ENCODE measurements at regions not wholly inside any gene's neighbourhood (a gene's known extent, or its start where the extent isn't known, plus 50 kb on each side); places are given as distances from the start of the nearest gene placed in this dataset.

GRCh38 chr15:38904298-38904697, 339.7 kb upstream of the RASGRP1 start:
- no peak for TF ChIP-seq EZH2phosphoT487 (IDR thresholded peaks at IDR 0.05; ENCODE audit: low read length)
- no peak for TF ChIP-seq CTCF (IDR thresholded peaks at IDR 0.05; ENCODE audit: low read length)
- TF ChIP-seq EZH2 (optimal IDR thresholded peaks at IDR 0.05; ENCODE audit: low read depth, low read length), result no peak

Measured in MM.1S (cell line).